ENCODE measurements at regions not wholly inside any gene's neighbourhood (a gene's known extent, or its start where the extent isn't known, plus 50 kb on each side); places are given as distances from the start of the nearest gene placed in this dataset.
"Not testable (repeated sequence)": the region's sequence is repeated elsewhere in the genome, so short reads cannot be mapped to it uniquely, and the experiment has no call there.

- DNase-seq (ENCODE audit: low read depth): no peak
These were observed 665.5 kb upstream of the CNTNAP5 start for GRCh38 chr2:123359636-123360035.

DNA sequence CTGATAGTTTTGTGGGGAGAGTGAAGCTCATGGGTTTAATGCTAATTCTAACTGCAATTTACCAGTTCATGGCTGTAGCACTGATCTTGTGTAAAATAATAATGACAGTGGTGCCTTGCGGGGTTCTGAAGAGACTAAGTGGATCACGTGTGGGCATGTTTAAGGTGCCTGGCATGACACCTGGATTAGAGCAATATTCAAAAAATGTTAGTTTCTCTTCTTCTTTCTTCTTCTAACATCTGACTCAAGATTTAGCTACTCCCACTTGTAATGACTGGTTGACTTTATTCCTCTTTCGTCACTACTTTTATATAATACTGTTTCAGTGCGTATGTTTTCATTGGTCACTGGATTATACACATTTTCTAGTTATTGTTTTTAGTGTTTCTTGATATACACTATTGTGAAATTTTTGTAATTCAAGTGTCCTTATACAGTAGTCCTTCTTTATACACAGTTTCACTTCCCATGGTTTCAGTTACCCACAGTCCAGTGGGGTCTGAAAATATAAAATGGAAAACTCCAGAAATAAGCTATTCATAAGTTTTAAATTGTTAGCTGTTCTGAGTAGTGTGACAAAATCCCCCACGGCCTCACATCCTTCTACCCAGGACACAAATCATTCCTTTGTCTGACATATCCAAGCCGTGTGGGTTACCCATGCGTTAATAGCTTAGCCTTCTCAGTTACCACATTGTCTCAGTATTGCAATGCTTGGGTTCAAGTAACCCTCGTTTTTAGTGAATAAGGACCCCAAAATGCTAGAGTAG is 662.2 kb upstream of the CNTNAP5 start:
- DNase-seq (ENCODE audit: low read depth): no peak

GRCh38 chr2:123363826-123364225 is 661.3 kb upstream of the CNTNAP5 start:
- DNase-seq (ENCODE audit: low read depth): no peak

GRCh38 chr2:123364243-123364896 is 660.7 kb upstream of the CNTNAP5 start:
- DNase-seq (ENCODE audit: low read depth): no peak

- DNase-seq (ENCODE audit: low read depth): no peak
These were observed 658.7 kb upstream of the CNTNAP5 start for GRCh38 chr2:123366239-123366837.

DNA sequence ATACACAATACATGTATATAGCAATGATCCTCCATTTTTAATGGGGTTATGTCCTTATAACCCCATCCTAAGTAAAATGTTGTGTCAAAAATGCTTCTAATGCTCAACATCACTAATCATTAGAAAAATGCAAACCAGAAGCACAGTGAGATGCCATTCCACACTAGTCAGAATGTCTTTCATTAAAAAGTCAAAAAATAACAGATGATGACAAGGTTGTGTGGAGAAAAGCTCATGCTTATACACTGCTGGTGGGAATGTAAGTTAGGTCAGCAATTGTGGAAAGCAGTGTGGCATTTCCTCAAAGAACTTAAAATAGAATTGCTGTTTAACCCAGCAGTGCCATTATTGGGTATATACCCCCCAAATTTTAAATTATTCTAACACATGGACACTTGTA is 654.9 kb upstream of the CNTNAP5 start:
- no peak for DNase-seq (ENCODE audit: low read depth)

DNA sequence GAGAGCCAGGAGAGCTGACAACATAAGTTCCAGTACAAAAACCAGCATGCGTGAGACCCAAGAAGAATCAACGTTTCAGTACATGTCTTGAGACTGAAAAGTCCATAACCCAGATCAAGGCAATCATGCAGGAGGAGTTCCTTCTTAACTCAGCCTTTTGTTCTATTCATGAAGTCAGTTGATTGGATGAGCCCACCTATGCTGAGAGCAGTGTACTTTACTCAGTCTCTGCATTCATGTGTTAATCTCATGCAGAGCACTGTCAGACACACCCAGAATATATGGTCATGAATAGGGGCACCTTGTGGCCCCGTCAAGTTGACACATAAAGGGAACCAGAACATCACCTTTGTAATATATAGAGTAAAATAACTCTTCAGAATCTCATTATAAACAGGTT is 653.6 kb upstream of the CNTNAP5 start:
- no peak for DNase-seq (ENCODE audit: low read depth)

GRCh38 chr2:123380370-123380935 is 644.6 kb upstream of the CNTNAP5 start:
- no peak for DNase-seq (ENCODE audit: low read depth)

- DNase-seq (ENCODE audit: low read depth): no peak
These were observed 609.4 kb upstream of the CNTNAP5 start for GRCh38 chr2:123415678-123416077.

GRCh38 chr2:123419976-123420375 is 605.1 kb upstream of the CNTNAP5 start:
- no peak for DNase-seq (ENCODE audit: low read depth)

DNA sequence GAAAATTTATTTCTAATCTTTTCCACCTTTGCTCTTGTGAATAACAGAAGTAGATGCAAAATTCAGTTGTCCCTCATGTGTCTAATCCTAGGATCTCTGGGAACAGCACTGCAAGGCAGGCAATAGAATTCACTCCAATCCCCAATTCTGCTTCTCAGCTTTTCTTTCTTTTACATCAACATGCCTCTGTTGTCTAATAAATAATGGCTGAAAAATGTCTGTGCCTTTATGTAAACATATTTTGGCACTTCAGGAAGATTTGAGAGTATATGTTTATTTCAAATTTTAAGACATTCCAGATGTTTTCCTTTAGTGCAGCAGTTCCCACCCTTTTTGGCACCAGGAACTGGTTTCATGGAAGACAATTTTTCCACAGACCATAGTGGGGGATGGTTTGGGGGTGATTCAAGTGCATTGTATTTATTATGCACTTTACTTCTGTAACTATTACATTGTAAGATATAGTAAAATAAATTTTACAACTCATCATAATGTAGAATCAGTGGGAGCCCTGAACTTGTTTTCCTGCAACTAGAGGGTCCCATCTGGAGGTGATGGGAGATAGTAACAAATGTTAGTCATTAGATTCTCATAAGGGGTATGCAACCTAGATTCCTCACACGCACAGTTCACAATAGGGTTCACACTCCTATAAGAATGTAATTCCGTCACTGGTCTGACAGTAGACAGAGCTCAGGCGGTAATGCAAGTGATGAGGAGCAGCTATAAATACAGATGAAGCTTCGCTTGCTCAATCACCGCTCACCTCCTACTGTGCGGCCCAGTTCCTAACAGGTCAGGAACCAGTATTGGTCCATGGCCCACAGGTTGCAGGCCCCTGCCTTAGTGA is 590.3 kb upstream of the CNTNAP5 start:
- DNase-seq (ENCODE audit: low read depth): no peak

DNA sequence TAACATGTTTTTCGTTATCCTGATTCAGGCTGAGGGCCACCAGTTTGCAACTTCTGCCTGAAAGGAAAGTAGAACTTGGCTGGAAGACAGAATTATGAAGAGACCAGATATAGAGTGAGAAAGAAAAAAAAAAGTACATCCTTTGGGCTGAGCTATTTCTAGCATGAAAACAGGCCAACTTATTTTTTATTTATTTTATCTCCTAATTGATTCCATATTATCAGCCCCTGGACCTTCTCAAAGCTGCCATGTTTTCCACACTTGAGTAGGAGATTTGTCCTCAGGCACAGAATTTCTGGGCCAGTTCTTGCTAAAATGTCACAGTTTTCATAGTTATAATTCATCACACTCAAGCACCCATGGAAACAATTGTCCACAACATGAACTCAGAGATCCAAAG is 586.8 kb upstream of the CNTNAP5 start:
- DNase-seq (ENCODE audit: low read depth): no peak

GRCh38 chr2:123438675-123439074 is 586.4 kb upstream of the CNTNAP5 start:
- no peak for DNase-seq (ENCODE audit: low read depth)

DNA sequence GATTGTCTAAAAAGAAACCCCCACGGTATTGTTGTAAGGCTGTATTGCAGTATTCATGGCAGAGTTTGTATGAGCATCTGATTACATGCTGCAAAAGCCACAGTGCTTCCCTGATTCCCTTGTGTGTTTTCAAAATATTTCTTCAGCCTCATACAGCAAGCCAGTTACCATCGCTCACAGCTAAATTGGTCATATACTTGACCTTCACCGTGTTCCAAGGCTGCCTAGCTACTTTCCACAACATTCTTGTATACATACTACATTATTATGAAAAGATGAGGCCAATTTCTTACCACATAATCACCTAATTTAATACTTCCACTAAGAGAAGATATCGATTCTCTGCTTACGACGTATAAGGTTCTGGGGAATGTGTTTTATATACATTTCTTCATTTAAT is 576.3 kb upstream of the CNTNAP5 start:
- no peak for DNase-seq (ENCODE audit: low read depth)

DNA sequence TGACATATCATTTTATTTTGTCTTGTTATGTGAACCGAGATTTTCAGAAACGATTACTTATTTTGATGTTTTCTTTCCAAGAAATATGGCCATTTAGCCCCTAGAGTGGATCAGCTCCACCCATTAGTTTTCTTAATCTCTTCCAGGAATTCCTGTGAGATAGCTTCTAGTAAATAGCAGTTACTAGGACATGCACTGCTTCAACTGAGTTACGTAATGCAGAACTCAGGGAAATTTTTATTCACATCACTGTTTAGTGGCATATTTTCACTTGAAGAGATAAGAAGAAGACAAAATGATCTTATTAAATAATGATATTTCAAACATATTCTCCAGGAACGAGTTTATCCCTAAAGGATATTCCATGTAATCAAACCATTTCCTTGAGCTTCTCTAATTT is 573.5 kb upstream of the CNTNAP5 start:
- no peak for DNase-seq (ENCODE audit: low read depth)

GRCh38 chr2:123453046-123453700 is 571.9 kb upstream of the CNTNAP5 start:
- no peak for DNase-seq (ENCODE audit: low read depth)

DNA sequence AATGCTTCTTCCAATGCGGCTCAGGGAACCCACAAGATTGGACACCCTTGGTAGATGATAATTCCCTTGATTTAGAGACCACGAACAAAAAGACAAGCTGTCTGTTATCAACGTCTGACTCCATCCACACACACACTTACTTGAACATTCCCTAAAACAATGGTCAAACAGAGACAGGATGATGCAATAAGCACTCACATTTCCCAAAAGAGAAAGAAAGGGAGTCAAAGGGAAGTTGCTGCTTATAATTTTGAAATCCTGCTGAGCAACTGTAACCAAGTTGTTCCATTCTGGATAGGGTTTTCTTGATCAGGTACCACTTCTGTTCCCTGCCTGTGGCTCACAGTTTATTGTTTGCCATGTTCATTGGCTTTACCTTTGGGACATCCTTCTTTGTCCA is 571.3 kb upstream of the CNTNAP5 start:
- DNase-seq (ENCODE audit: low read depth): no peak

- DNase-seq (ENCODE audit: low read depth): not testable (repeated sequence)
These were observed 569.9 kb upstream of the CNTNAP5 start for GRCh38 chr2:123455234-123455633.

GRCh38 chr2:123456416-123456815 is 568.7 kb upstream of the CNTNAP5 start:
- DNase-seq (ENCODE audit: low read depth): no peak

GRCh38 chr2:123463886-123464285 is 561.2 kb upstream of the CNTNAP5 start:
- DNase-seq (ENCODE audit: low read depth): no peak

DNA sequence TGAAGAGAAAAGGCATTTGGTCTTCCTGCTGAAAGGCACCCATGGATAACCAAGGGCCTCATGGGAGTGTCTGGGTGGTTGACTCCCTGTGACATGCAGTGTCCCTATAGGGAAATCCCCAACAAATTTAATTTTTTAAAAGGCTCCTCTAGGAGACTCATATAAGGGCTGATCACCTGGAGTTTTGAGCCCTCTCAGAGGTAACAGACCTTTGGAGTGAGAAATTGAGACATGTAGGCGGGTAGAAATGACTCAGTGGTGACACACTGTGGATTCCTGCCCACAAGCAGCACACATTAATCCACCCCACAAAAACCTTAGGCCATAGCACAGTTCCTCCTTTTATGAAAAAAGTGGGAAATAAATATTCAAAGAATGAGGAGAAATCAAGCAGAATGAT is 557.0 kb upstream of the CNTNAP5 start:
- DNase-seq (ENCODE audit: low read depth): no peak

Data from renal cortical epithelial cell (primary cell).